Pancreas (tissue), 10 donors: ENCODE measurements at regions not wholly inside any gene's neighbourhood (a gene's known extent, or its start where the extent isn't known, plus 50 kb on each side); places are given as distances from the start of the nearest gene placed in this dataset.

Source experiments
- ATAC-seq, 4 donors: fragments of 200-7000 bp; cut with Tn5 transposase; one replicate each; pipeline versions ENCODE4 v1.8.0 to v1.9.1; 2020; ENCODE audit warnings: mild to moderate bottlenecking in 4 of 4, moderate library complexity in 4 of 4
- DNase-seq, 6 donors: peaks; one replicate each; pipeline ENCODE4 v3.0.0-alpha.2; 2020
- FAIRE-seq: peaks from 2 replicates; lab custom pipeline; 2012; peaks lifted over from hg19 to GRCh38; lab: Jason Lieb, UNC
- H3K27ac ChIP-seq, 4 donors: fragments of 200-600 bp; sonication (generic); 1 replicate in 3 of 4; 2 replicates in 1 of 4; pipeline versions ENCODE4 v1.5.0 to v1.8.0; 2020
- H3K27me3 ChIP-seq, 4 donors: fragments of 200-600 bp; one replicate each; pipeline ENCODE4 v1.8.0; 2021
- H3K36me3 ChIP-seq, 3 donors: fragments of 200-600 bp; sonication (generic) in 1 of 3; one replicate each; pipeline versions ENCODE4 v1.5.0 to v1.8.0; 2020 to 2021
- H3K4me1 ChIP-seq, 3 donors: fragments of 200-600 bp; one replicate each; pipeline ENCODE4 v1.8.0; 2021
- H3K4me3 ChIP-seq, 4 donors: fragments of 200-600 bp; sonication (generic) in 2 of 4; one replicate each; pipeline versions ENCODE4 v1.5.0 to v1.8.0; 2020 to 2021
- H3K9me3 ChIP-seq, 4 donors: fragments of 200-600 bp; one replicate each; pipeline ENCODE4 v1.8.0; 2021
- CTCF ChIP-seq, 4 donors: fragments of 200-600 bp; sonication (generic) in 3 of 4; IDR thresholded peaks; one replicate each; pipeline versions ENCODE4 v1.5.0 to v1.8.0; 2021; ENCODE audit warnings: antibody characterized with exemption in 4 of 4
- WGBS, 2 donors: extraction: QIAGEN DNeasy Blood & Tissue Kit; methylation state at CpG; one replicate each; pipeline ENCODE4 v1.1.7; 2013; 5-methylcytosine and 5-hydroxymethylcytosine counted together
- intact Hi-C, 3 donors: fragments of 100-400 bp; cut with DNase I; formaldehyde crosslinking; loops; one replicate each; pipeline versions ENCODE4 v1.11.1 to v1.14.2; 2022
- donor health status: healthy with polysubstance abuse.
- donor health status: DM: no; HTN: no; CAD: no; lungs with moderate emphysema.
- donor health status: DM: no; HTN: no; CAD: no.
- donor health status: control.
- donor health status: control.
- donor health status: Bipolar disorder and iron deficiency.
- donor health status: DM: yes; HTN: yes; CAD: no.
- donor health status: DM: no; HTN: no; CAD: no.
- donor health status: DM: no; HTN: no; CAD: no.
- donor health status: DM: yes; HTN: yes; CAD: no.

GRCh38 chr17:71987634-71988033 is 133.2 kb upstream of the SOX9 start:
- intact Hi-C loops: no loop called here
- no peak overlapping the region for H3K27ac ChIP-seq
- no peak for TF ChIP-seq CTCF (IDR thresholded peaks at IDR 0.05)
- H3K36me3 ChIP-seq: no peaks in the 10 kb centered on the region
- H3K4me3 ChIP-seq: no peak overlapping the region
- FAIRE-seq: no peak
- ATAC-seq: peak in 1 of 4 donors; percentile 28
- H3K9me3 ChIP-seq: no peaks in the 10 kb centered on the region
- no peaks in the 10 kb centered on the region for H3K4me1 ChIP-seq
- no peaks in the 10 kb centered on the region for H3K27me3 ChIP-seq
- DNase-seq: no peak
- WGBS, 2 donors: 46 to 47% methylated on average over 3 of the region's 3 CpGs

GRCh38 chr17:71989117-71989516 is 131.7 kb upstream of the SOX9 start:
- Histone ChIP-seq H3K36me3 (no peaks in the 10 kb centered on the region), H3K9me3 (no peaks in the 10 kb centered on the region), H3K27me3 (no peaks in the 10 kb centered on the region), H3K4me1 (no peaks in the 10 kb centered on the region), H3K4me3 (no peak overlapping the region), H3K27ac (no peak overlapping the region)
- FAIRE-seq (no peak), DNase-seq (no peak), ATAC-seq (no peak)
- intact Hi-C loops: no loop called here
- 77 to 89% methylated on average over 2 of the region's 2 CpGs for WGBS, 2 donors
- TF ChIP-seq CTCF (IDR thresholded peaks at IDR 0.05): no peak

GRCh38 chr17:71993363-71993762 is 127.5 kb upstream of the SOX9 start:
- no peaks in the 10 kb centered on the region for H3K36me3 ChIP-seq
- FAIRE-seq: no peak
- H3K27ac ChIP-seq: no peak overlapping the region
- H3K4me1 ChIP-seq: no peaks in the 10 kb centered on the region
- H3K27me3 ChIP-seq: no peaks in the 10 kb centered on the region
- TF ChIP-seq CTCF (IDR thresholded peaks at IDR 0.05): no peak
- intact Hi-C loops: no loop called here
- H3K9me3 ChIP-seq: no peaks in the 10 kb centered on the region
- ATAC-seq: no peak
- no peak overlapping the region for H3K4me3 ChIP-seq
- no peak for DNase-seq
- WGBS, 2 donors: 91 to 93% methylated on average over 8 of the region's 8 CpGs

- no peak for TF ChIP-seq CTCF (IDR thresholded peaks at IDR 0.05)
- 67 to 77% methylated on average over 2 of the region's 2 CpGs for WGBS, 2 donors
- FAIRE-seq: no peak
- intact Hi-C loops: no loop called here
- H3K4me3 ChIP-seq: no peak overlapping the region
- no peak overlapping the region for H3K27ac ChIP-seq
- DNase-seq: no peak
- no peaks in the 10 kb centered on the region for H3K27me3 ChIP-seq
- ATAC-seq: no peak
- H3K4me1 ChIP-seq: no peaks in the 10 kb centered on the region
- no peaks in the 10 kb centered on the region for H3K36me3 ChIP-seq
- H3K9me3 ChIP-seq: no peaks in the 10 kb centered on the region
Measured at GRCh38 chr17:71995590-71995989, 125.2 kb upstream of the SOX9 start.

GRCh38 chr17:72004011-72004427 is 116.8 kb upstream of the SOX9 start:
- Histone ChIP-seq H3K4me1 (no peaks in the 10 kb centered on the region), H3K27ac (no peak overlapping the region), H3K27me3 (no peaks in the 10 kb centered on the region), H3K4me3 (no peak overlapping the region), H3K36me3 (no peaks in the 10 kb centered on the region), H3K9me3 (no peaks in the 10 kb centered on the region)
- no peak for TF ChIP-seq CTCF (IDR thresholded peaks at IDR 0.05)
- no peak for DNase-seq
- intact Hi-C loops: no loop called here
- 57 to 86% methylated on average over 2 of the region's 2 CpGs for WGBS, 2 donors
- ATAC-seq: no peak
- FAIRE-seq: no peak
